PC-9 (cell line): ENCODE measurements at regions not wholly inside any gene's neighbourhood (a gene's known extent, or its start where the extent isn't known, plus 50 kb on each side); places are given as distances from the start of the nearest gene placed in this dataset.

Source experiments
- BruUV-seq: library from RNA; stranded (reverse); fragments of 400-500 nt; replicated peaks from 2 replicates; lab custom pipeline; 2021; lab: Mats Ljungman, UMichigan
- CTCF ChIA-PET: fragments of 300-600 bp; sonication (Branson Sonifier 250); formaldehyde crosslinking; loops from one replicate; lab custom pipeline; 2022; ENCODE audit warnings: antibody characterized with exemption; lab: Charles Lee
- POLR2A ChIA-PET: fragments of 300-600 bp; sonication (Branson Sonifier 250); formaldehyde crosslinking; loops from one replicate; lab custom pipeline; 2022; ENCODE audit warnings: antibody characterized with exemption; ENCODE audit not compliant: unreplicated experiment; lab: Charles Lee
- DNase-seq, 2 experiments: peaks; one replicate each; pipeline versions ENCODE4 v3.0.0 to v3.0.0-alpha.2; 2015 to 2022; ENCODE audit warnings: mixed read lengths in 1 of 2
- H2AFZ ChIP-seq: fragments of 200-600 bp; sonication (generic); 2 replicates; pipeline ENCODE4 v1.8.1; 2017; ENCODE audit warnings: antibody characterized with exemption
- H3F3A ChIP-seq: fragments of 200-600 bp; sonication (generic); 2 replicates; pipeline ENCODE4 v1.8.1; 2017; ENCODE audit warnings: antibody characterized with exemption, mild to moderate bottlenecking, low read depth; ENCODE audit not compliant: insufficient read depth
- H3K27ac ChIP-seq: fragments of 200-600 bp; sonication (generic); 2 replicates; pipeline ENCODE4 v1.6.1; 2016; ENCODE audit warnings: mixed run types
- H3K27me3 ChIP-seq: fragments of 200-600 bp; sonication (generic); 2 replicates; pipeline ENCODE4 v1.6.1; 2016; ENCODE audit warnings: low read depth, mixed run types; ENCODE audit not compliant: insufficient read depth
- H3K36me3 ChIP-seq: fragments of 200-600 bp; sonication (generic); 2 replicates; pipeline ENCODE4 v1.6.1; 2016; ENCODE audit warnings: low read depth, mixed run types
- H3K4me1 ChIP-seq: fragments of 200-600 bp; sonication (generic); replicated peaks from 2 replicates; pipeline ENCODE4 v1.6.1; 2016; ENCODE audit warnings: mixed run types; ENCODE audit not compliant: insufficient read depth
- H3K4me2 ChIP-seq: fragments of 200-600 bp; sonication (generic); 2 replicates; pipeline ENCODE4 v1.6.1; 2017; ENCODE audit warnings: mixed run types
- H3K4me3 ChIP-seq: fragments of 200-600 bp; sonication (generic); 2 replicates; pipeline ENCODE4 v1.6.1; 2016; ENCODE audit warnings: mixed run types
- H3K79me2 ChIP-seq: fragments of 200-600 bp; sonication (generic); 2 replicates; pipeline ENCODE4 v1.6.1; 2017; ENCODE audit warnings: low read depth, mixed run types
- H3K9me2 ChIP-seq: fragments of 200-600 bp; sonication (generic); 2 replicates; pipeline ENCODE4 v1.8.1; 2017; ENCODE audit warnings: mild to moderate bottlenecking; ENCODE audit not compliant: insufficient read depth
- H3K9me3 ChIP-seq: fragments of 200-600 bp; sonication (generic); 2 replicates; pipeline ENCODE4 v1.8.1; 2016; ENCODE audit warnings: low read depth; ENCODE audit not compliant: insufficient read depth
- H4K20me1 ChIP-seq: fragments of 200-600 bp; sonication (generic); 2 replicates; pipeline ENCODE4 v1.8.1; 2017; ENCODE audit not compliant: insufficient read depth
- CTCF ChIP-seq: fragments of 200-600 bp; sonication (generic); conservative IDR thresholded peaks from 2 replicates; pipeline ENCODE4 v1.6.1; 2017; ENCODE audit warnings: mixed run types, antibody characterized with exemption, mild to moderate bottlenecking, moderate library complexity
- EZH2 ChIP-seq: fragments of 200-600 bp; sonication (generic); IDR thresholded peaks from 2 replicates; pipeline ENCODE4 v1.8.0; 2017; ENCODE audit warnings: antibody characterized with exemption, low read depth
- intact Hi-C: fragments of 100-400 bp; cut with micrococcal nuclease; formaldehyde crosslinking; loops from one replicate; pipeline ENCODE4 v1.10.0; 2022; ENCODE audit not compliant: unreplicated experiment

GRCh38 chr6:81326881-81327561 lies 425.5 kb downstream of the TENT5A start:
- DNase-seq = no peak
- Histone ChIP-seq H3K27me3 (no peaks in the 10 kb centered on the region), H2AFZ (no peak overlapping the region), H3F3A (no peaks in the 10 kb centered on the region), H3K4me2 (no peak overlapping the region), H3K9me3 (no peaks in the 10 kb centered on the region), H3K4me3 (no peak overlapping the region), H3K27ac (no peak overlapping the region), H3K4me1 (no peaks in the 10 kb centered on the region), H3K36me3 (no peaks in the 10 kb centered on the region), H3K79me2 (no peaks in the 10 kb centered on the region), H4K20me1 (no peaks in the 10 kb centered on the region), H3K9me2 (no peaks in the 10 kb centered on the region)
- CTCF ChIA-PET = no interaction called here
- no TSS peak for BruUV-seq
- POLR2A ChIA-PET = no interaction called here
- intact Hi-C loops = no loop called here
- no peak for TF ChIP-seq CTCF
- TF ChIP-seq EZH2 = no peak

DNA sequence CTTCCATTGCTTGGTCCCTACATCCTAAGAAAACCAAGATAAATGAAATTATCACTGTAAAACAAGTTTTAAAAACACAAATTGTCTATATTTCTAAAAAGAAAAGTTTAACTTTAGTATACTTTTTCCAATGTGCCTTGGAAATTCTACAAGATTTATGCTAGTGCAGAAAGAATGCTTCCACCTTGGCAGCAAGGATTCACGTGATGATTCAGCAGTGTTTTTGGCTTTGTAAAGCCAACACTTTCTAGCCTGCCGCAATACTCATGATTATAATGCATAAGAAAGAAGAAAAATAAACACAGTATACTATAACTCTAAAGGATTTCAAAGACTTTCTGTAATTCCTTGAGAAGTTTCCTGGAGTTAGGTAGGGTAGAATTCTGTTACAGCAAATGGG lies 442.7 kb downstream of the TENT5A start:
- Histone ChIP-seq H3K9me3 (no peaks in the 10 kb centered on the region), H3K27me3 (no peaks in the 10 kb centered on the region), H4K20me1 (no peaks in the 10 kb centered on the region), H2AFZ (no peak overlapping the region), H3K4me2 (no peak overlapping the region), H3K36me3 (no peaks in the 10 kb centered on the region), H3K27ac (no peak overlapping the region), H3K79me2 (no peaks in the 10 kb centered on the region), H3K4me1 (no peaks in the 10 kb centered on the region), H3F3A (no peaks in the 10 kb centered on the region), H3K4me3 (no peak overlapping the region), H3K9me2 (no peaks in the 10 kb centered on the region)
- ChIA-PET CTCF (no interaction called here), POLR2A (no interaction called here)
- intact Hi-C loops = no loop called here
- TF ChIP-seq EZH2 (no peak), CTCF (no peak)
- no peak for DNase-seq
- BruUV-seq = no TSS peak

GRCh38 chr6:81308577-81309279 lies 443.8 kb downstream of the TENT5A start:
- Histone ChIP-seq H4K20me1 (no peaks in the 10 kb centered on the region), H3K4me3 (no peak overlapping the region), H3K27ac (no peak overlapping the region), H3K4me2 (no peak overlapping the region), H2AFZ (no peak overlapping the region), H3K9me2 (no peaks in the 10 kb centered on the region), H3K79me2 (no peaks in the 10 kb centered on the region), H3K36me3 (no peaks in the 10 kb centered on the region), H3K4me1 (no peaks in the 10 kb centered on the region), H3K9me3 (no peaks in the 10 kb centered on the region), H3F3A (no peaks in the 10 kb centered on the region), H3K27me3 (no peaks in the 10 kb centered on the region)
- ChIA-PET POLR2A (no interaction called here), CTCF (no interaction called here)
- intact Hi-C loops = no loop called here
- no peak for DNase-seq
- BruUV-seq = no TSS peak
- TF ChIP-seq EZH2 (no peak), CTCF (no peak)
